SIG-M5 (cell line): ENCODE measurements at regions not wholly inside any gene's neighbourhood (a gene's known extent, or its start where the extent isn't known, plus 50 kb on each side); places are given as distances from the start of the nearest gene placed in this dataset.

Experiments
- DNase-seq: peaks from one replicate; lab custom pipeline; 2025; lab: John Stamatoyannopoulos, UW

DNA sequence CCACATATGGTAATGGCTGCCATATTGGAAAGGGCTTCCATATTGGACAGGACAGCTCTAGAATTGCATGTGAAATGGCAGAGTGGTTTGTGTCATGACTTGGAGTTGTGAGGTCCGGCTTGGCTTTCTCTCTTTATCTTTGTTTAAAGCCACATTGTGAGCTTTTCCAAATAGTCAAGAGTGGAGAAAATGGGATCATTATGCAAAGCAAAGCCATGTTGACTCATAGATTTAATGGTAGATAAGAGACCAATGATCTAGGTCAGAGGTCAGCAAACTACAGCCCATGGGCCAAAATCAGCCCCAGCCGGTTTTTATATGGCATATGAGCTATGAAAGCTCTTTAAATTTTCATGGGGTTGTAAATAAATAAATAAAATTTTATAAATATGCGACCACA, 449.1 kb downstream of the BCL11B start:
- DNase-seq: no peak

DNA sequence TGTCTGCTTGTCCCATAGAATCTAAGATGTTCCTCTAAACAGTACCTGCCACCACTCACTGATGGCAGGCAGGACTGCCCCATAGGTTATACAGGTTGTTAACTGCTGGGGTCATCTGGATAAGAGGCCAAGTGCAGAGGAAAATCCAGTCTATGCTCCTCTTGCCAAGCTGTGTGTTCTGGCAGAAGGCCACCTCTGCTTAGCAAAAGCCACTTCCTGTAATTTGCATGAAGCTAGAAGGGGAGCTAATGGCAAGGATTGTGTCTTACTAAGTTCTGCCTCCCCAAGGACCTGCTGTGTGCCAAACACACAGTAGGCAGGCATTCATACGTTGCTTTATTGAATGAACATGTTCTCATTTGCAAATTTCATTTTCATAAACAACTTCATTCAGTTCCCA, 445.4 kb downstream of the BCL11B start:
- DNase-seq: no peak

DNA sequence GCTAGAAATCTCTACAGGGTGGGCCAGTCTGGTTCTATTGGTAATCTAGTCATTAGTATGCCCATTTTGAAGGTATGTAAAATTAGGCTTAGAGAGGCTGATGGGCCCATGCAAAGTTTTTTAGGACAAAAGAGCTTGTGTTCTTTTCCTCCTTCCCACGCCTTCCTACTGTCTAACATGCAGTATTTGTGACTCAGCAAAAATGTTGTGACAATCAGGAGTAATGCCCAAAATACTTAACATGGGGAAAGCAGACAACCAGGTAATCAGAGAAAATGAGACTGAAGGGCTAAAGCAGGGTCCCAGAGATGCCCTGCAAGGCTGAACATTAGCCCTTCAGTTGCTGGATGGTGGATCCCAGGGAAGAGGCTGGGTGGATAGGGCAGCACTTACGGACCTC, 437.9 kb downstream of the BCL11B start:
- DNase-seq: no peak

DNA sequence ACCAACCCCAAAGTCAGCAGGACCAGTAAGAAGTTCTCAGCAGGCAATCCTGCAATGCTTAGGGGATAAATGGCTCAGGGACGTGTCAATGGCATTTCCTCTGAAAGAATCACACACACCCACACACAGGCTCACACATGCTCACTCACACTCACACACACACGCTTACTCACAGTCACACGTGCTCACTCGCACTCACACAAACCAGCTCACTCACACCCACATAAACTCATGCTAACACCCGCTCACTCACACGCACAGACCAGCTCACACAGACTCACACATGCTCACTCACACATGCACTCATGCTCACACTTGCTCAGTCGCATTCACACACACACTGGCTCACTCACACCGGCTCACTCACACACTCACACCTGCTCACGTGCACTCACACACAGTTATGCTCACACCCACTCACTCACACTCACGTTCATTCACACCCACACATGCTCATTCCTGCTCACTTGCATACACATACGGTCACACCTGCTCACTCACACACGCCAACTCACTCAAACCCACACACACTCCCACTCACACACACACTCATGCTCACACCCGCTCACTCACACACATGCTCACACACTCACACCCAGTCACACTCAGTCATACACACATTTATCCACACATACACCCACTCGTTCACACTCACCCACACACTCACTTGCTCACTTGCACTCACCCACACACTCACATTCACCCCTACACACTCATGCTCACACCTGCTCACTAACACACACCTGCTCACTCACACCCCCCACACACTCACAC, 436.8 kb downstream of the BCL11B start:
- no peak for DNase-seq

DNA sequence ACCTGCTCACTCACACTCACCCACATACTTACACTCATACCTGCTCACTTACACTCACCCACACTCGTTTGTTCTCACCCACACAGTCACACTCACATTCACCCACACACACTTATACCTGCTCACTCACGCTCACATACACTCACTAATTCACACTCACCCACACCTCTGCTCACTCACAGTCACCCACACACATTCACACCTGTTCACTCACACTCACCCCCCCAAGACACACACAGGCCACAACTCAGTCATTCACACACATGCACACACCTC, 436.2 kb downstream of the BCL11B start:
- DNase-seq: no peak

DNA sequence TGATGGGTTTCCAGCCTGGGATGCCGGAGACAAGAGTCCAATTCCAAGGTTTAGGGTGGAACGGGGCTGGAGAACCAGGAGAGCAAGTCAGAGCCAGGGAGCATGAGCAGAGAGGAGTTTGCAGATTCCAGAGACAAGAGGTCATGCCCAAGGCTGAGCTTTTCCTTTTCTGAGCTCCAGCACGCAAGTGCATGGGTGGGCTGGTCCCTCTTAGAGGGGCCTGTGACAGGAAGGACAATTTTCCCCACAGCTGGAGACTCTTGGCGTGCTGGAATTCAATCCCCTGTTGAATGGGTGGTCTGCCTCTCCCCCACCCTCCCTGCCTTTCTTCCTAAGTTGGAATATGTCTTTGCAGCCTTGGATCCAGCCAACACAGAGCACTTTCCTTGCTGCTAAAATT, 431.9 kb downstream of the BCL11B start:
- DNase-seq: no peak

DNA sequence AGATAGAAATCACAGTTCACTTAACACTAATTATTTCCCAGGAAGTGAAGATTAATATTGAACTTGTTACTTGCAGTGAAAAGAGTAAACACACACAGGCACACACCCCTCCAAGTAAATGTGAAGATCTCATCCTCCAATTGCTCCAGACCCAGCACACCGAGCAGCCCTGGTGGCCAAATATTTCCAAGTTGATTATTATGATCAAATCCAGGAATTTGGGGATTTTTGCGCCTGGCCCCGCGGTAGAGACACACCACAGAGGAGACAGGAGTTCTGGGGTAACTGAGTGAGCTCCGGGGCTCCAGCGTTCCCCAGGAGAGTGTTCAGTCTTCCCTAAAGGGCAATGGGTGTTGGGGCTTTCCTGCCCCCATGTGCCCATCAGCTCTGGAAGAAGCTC, 431.5 kb downstream of the BCL11B start:
- DNase-seq: no peak

DNA sequence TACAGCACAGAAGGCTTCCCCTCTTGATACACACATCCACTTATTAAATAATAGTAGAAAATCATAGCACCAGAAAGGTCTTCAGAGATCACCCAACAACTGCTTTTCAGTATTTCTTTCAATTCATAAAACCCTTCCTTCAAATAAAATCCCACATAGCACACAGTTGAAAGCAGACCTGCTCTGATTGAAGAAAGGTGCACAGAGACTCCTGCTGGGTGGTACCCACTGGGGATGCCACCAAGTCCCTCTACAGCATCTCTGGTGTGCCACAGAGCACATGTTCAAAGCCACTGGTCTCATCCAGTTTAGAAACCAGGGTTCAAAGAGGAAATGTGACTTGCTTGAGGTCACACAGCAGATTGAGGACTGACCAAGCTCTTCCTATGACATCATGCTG, 427.5 kb downstream of the BCL11B start:
- no peak for DNase-seq

DNA sequence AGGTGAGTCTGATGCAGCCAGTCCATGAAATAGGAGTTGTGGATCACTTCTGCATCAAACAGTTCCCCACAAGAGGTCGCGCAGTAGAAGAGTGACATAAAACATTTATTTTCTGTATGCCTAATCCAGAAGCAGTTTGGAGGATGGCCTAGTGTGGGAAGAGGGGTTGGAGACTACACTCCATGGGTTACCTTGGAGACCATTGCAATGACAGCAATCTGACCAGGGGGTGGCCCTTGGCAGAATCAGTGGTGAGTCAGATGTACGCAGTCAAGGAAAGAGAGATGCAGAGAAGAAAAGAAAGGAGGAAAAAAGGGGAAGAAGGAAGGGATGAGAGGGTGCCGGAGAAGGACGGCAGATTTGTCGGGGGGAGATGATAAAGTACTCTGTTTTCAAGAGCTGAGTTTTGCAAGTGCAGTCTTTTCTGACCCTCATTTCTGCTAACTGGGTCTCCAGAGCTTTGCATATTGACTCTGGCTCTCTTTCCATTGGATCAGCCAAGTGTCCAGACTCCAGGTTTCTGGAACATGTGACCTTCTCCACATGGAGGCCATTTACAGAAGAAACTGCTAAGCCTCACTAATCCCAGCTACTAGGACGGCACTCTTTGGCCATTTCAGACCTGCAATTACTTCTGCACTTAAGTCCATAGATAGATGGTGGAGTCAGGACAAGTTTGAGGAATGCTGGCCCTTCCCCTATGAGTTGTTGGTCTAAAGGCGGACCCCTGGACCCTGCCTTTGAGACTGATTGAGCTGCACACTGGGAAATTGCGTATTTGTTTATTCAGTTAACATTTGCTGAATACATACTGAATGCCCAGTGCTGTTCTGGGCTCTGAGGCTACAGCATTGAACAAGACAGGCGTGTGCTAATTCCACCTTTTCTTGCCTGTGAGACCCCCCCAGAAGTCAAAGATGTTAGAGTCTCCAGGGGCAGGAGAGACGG, 424.2 kb downstream of the BCL11B start:
- DNase-seq: no peak

DNA sequence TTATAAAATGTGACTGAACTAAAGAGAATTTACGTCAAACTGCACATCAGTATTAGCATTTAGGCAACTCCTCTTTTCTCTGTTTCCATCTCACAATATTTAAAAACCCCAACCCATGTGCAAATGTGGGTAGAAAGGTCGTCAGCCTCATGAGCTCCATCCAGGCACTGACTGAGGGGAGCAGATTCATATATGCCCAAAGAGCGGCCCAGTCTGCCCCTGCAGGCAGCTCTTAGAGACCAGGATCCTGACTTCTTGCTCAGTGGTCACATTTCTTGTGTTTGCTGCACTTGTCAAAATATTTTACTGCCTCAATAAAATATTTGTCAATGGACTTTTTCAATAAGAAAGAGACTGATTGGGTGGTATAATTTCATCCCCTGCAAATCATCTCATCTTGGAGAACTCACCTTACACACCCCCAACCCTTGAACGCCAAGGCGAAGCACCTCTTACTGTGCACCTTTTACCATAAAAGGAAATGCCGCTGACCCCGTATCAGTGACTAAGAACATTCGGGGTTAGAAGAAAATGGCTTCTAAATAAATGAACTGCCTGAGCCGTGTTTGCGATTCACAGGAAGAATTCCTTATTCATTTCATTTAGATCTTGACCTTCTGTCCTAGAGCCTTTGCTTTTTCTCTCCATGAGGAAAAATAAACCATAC, 418.8 kb downstream of the BCL11B start:
- no peak for DNase-seq

DNA sequence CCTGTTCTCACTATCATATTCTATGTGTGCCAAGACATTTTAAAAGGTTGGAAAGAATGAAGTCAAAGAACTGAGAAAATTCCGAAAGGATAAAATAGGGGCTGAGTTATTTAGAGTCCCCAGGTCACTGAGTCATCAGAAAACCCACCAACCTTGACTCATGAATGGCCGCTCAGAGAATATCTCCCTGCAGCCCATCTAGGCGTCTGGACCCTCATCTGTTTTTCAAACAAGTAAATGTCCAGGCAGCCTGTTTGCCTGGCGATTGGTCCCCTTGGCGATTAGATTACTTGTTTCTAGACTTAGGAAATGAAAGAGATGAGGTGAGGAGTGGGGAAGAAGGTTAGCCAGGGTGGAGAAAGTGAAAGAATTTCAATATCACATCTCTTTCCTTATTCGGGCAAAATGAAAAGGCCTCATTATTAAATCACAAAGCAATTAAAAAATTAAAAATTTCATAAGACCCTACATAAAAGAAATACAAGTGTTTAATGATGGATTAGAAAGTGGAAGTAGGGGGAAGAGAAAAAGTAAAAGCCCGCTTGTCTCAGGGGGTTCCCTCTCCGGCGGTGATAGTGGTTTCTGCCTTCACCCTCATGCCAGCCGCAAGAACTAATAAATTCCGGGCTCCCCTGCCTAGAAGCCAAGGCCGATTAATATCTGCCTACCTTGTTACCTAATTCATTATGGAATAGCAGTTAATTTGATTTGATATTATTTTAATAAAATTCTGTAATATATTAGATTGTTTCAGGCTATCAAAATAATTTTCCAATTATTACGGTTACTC, 415.9 kb downstream of the BCL11B start:
- no peak for DNase-seq

DNA sequence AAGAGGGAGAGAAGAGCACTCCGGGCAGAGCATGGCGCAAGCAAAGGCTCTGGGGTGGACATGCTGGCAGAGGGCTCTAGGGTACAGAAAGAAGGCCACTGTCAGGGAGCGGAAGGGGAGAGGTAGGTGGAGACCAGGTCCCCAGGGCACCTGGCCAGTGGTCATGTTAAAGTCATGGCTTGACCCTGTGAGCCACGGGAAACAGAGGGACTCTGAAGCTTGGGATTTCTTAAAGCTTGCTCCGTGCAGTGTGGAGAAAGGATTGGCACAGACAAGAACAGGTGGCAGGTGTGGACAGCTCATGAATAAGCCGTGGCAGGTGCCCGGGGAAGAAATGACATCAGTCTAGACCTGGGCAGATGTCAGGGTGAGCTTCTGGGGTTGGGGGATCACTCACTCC, 413.8 kb downstream of the BCL11B start:
- no peak for DNase-seq

DNA sequence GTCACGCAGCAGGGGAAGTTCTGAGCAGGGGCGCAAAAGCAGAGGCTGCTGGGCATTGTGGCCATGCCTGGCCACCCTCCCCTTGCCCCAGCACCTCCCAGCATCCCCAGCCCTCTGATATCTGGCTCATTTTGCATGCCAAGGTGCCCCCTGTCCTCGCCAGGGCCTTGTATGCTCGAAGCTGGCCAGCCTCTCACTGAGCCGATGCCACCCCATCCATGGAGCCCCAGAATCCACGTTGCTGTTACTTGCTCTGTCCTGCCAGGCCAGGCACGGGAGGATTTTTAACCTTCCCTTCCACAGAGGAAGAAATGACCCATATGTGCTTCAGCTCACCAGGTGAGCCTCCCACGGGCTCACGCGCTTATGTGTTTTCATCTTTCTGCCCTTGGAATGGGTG, 413.4 kb downstream of the BCL11B start:
- no peak for DNase-seq

DNA sequence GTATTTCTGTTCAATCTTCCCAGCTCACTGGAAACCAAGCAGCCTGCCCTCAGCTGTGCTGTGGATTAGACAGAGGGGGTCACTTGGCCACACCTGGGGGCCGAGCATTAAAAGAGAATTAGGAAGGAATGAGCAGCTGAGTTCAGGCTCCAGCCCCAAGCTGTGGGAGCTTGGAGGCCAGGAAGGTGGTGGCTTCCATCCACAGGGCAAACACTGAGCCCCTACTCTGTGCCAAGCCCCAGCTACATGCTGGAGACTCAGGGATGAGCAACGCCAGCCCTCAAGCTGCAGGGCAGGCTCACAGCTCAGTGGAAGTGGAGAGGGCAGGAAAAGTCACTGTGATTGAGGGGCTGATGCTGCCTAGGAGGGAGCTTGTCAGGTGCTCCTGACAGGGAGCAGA, 412.7 kb downstream of the BCL11B start:
- DNase-seq: no peak

DNA sequence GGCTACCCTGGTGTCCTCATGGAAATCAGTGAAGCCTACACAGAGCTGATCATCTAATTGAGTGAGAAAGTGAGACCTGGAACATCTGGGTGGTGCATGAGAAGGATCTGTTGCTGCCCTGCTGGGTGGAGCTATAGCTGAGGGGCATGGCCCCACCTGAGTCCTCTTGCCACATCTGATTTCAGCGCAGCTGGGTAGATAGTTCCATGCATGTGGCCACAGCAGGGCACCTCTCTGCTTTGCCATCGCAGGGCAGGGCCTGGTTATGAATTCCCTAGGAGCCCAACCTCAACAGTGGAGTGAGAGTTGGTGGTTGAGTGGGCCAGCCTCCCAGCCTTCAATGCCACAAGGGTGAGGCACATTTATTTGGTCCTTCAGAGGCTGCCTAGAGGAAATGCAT, 407.8 kb downstream of the BCL11B start:
- DNase-seq: no peak

DNA sequence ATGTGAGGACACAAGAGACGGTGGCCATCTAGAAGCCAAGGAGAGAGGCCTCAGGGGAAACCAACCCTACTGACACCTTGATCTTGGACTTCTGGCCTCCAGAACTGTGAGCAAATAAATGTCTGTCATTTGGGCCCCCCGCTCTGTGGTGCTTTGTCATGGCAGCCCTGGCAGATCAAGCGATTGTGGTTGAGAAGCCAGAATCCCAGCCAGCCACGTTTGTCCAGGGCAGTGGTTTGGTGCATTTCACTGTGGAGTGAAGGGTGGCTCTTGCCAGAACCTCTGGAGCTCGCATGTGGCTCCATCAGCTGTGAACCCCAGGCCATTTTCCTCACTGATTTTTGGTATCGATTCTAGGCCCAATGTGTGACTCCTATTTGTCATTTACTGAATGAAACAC, 404.9 kb downstream of the BCL11B start:
- no peak for DNase-seq

DNA sequence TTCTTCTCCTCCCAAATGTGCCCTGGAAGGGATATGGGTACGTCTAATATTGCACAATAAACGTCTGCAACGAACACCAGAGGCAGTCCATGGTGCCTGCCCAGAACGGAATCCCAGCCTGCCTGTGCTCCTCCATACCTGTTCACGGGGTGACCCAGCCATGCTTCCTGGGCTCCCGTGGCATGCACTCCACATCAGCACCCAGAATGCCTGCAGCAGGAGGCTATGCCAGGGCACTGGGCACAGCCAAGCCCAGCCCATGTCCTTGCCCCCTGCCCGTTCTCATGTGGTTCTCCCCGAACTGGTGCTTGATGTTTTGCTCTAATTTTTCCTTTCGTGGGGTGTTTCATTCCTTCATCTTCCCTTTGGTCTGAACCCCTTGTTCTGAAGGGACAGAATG, 404.3 kb downstream of the BCL11B start:
- DNase-seq: no peak

DNA sequence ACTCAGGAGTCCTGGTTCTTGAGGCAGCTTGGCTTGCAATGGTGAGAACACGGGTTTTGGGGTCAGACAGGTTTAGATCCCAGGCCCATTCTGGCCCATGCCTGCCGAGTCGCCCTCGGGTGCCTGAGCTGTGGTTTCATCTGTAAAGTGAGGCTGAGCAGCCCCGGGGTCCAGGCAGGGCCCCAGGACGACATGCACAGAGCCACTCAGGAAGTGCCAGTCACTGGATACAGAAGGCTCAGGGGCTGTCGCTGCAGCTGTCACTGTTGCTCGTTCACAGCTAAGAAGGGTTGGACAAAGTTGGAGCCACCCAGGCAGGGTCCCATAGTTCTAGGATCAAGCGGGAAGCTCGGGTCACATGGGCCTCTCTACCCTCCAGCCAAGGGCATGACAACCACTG, 403.1 kb downstream of the BCL11B start:
- no peak for DNase-seq

DNA sequence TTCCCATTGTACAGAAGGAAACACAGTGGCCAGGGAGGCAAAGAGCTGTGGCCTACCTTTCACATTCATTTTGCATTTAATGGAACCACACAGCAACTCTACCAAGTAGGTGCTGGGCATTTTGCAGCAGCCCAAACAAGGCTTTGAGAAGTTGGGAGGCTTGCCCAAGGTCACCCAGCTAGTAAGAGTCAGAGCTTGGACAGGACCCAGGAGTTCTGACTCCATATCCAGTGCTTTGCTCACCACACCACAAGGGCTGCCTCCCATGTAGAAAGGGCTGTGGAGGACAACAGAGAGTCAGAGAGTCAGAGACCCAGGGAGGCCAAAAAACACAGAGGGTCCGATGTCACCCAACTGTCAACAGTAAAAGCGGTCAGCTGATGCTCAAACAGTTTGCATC, 400.2 kb downstream of the BCL11B start:
- no peak for DNase-seq

DNA sequence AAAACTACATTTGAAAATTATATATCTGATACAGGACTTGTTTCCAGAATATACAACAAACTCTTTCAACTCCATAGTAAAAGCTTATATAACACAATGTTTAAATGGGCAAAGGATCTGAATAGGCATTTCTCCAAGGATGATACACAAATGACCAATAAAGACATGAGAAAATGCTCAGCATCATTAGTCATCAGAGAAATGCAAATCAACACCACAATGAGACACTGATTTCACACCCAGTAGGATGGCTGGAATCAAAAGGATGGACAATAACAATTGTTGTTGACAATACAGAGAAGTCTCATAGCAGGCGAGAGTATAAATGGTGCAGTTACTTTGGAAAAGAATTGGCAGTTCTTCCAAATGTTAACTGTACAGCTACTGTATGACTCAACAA, 394.9 kb downstream of the BCL11B start:
- DNase-seq: no peak

DNA sequence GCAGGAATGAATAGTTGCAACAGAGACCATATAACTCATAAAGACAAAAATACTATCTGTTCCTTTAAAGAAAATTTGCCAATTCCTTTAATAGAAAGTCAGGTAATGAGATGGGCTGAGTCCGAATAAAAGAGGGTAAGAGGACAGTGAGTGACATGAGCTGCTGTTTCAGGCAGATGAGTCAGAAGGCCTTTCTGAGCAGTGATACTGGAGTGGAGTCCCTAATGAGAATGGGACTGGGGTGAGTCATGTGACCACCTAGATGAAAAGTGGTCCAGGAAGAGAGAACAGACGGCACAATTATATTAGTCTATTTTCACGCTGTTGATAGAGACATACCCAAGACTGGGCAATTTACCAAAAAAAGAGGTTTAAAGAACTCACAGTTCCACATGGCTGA, 393.7 kb downstream of the BCL11B start:
- DNase-seq: no peak

DNA sequence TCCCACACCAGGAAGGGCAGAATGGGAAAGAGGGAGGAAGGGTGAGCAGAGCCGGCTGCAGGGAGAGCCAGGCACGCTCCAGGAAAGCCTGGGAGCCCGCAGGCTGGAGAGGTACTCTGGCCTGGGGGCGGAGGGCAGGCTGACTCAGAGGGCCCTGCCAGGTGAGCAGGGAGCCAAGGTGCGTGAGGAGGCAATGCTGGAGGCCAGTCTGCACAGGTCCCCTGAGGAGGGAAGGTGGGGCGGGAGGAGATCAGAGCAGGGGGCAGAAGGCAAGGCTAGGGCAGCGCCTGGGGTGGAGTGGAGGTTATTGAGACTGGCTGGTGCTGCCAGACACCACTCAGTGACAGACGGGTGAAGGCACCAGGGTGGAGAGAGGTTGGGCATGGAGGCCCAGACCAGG, 385.0 kb downstream of the BCL11B start:
- DNase-seq: no peak
